ENCODE measurements at regions not wholly inside any gene's neighbourhood (a gene's known extent, or its start where the extent isn't known, plus 50 kb on each side); places are given as distances from the start of the nearest gene placed in this dataset.

DNA sequence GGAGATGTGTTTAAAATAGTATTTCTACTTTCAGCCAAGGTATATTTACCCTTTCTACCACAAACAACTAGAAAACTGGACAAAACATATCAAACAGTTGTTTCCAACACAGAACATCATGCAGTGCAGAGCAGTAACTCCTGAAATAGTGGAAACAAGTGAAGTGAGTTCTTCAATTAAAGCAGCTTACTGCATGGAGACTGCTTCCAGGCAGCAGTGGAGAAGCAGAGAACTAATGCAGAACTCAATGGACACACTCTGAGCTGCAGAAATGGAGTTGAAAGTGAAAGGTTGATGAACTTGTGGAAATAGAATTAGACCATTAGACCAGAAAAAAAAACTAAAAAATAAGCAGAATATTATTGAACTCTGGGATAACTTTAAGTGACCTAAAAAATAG, 478.9 kb downstream of the CNTN6 start:
- TF ChIP-seq POLR2A (IDR thresholded peaks at IDR 0.05): no peak
- TF ChIP-seq, protein P1, sequence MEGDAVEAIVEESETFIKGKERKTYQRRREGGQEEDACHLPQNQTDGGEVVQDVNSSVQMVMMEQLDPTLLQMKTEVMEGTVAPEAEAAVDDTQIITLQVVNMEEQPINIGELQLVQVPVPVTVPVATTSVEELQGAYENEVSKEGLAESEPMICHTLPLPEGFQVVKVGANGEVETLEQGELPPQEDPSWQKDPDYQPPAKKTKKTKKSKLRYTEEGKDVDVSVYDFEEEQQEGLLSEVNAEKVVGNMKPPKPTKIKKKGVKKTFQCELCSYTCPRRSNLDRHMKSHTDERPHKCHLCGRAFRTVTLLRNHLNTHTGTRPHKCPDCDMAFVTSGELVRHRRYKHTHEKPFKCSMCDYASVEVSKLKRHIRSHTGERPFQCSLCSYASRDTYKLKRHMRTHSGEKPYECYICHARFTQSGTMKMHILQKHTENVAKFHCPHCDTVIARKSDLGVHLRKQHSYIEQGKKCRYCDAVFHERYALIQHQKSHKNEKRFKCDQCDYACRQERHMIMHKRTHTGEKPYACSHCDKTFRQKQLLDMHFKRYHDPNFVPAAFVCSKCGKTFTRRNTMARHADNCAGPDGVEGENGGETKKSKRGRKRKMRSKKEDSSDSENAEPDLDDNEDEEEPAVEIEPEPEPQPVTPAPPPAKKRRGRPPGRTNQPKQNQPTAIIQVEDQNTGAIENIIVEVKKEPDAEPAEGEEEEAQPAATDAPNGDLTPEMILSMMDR (IDR thresholded peaks at IDR 0.05 in 4 of 5, conservative IDR thresholded peaks at IDR 0.05 in 1 of 5): no peak

Measured in gastrocnemius medialis (tissue), 4 donors.